ENCODE measurements at regions not wholly inside any gene's neighbourhood (a gene's known extent, or its start where the extent isn't known, plus 50 kb on each side); places are given as distances from the start of the nearest gene placed in this dataset.

- H3K27ac Mint-ChIP-seq: no peak overlapping the region
- H3K27me3 Mint-ChIP-seq: peaks cover 4 to 8% of the 10 kb centered on the region in 2 donors
- H3K36me3 Mint-ChIP-seq: no peaks in the 10 kb centered on the region
- H3K4me1 Mint-ChIP-seq (ENCODE audit: low read depth in 2 of 2): no peaks in the 10 kb centered on the region
- peaks cover 3% of the 10 kb centered on the region for H3K9me3 Mint-ChIP-seq
- H3K4me3 Mint-ChIP-seq: no peak overlapping the region
- DNase-seq (ENCODE audit: low spot score): no peak
- ATAC-seq: no peak
Observed at GRCh38 chr7:24026351-24026750, 257.6 kb upstream of the NPY start.

GRCh38 chr7:24029068-24029467, 254.9 kb upstream of the NPY start:
- H3K4me1 Mint-ChIP-seq (ENCODE audit: low read depth in 2 of 2): no peaks in the 10 kb centered on the region
- no peak overlapping the region for H3K4me3 Mint-ChIP-seq
- DNase-seq (ENCODE audit: low spot score) (no peak), ATAC-seq (no peak)
- no peaks in the 10 kb centered on the region for H3K36me3 Mint-ChIP-seq
- H3K27ac Mint-ChIP-seq: no peak overlapping the region
- peaks cover 4 to 8% of the 10 kb centered on the region in 2 donors for H3K27me3 Mint-ChIP-seq
- H3K9me3 Mint-ChIP-seq: peaks cover 3% of the 10 kb centered on the region

- peaks cover 2% of the 10 kb centered on the region for H3K9me3 Mint-ChIP-seq
- peaks cover 5% of the 10 kb centered on the region in 2 donors for H3K4me1 Mint-ChIP-seq (ENCODE audit: low read depth in 2 of 2)
- H3K27ac Mint-ChIP-seq: no peak overlapping the region
- H3K36me3 Mint-ChIP-seq: no peaks in the 10 kb centered on the region
- DNase-seq (ENCODE audit: low spot score) (no peak), ATAC-seq (no peak)
- no peak overlapping the region for H3K4me3 Mint-ChIP-seq
- no peaks in the 10 kb centered on the region for H3K27me3 Mint-ChIP-seq
Observed at GRCh38 chr7:24034251-24034650, 249.7 kb upstream of the NPY start.

GRCh38 chr7:24035366-24036032, 248.5 kb upstream of the NPY start:
- no peak for DNase-seq (ENCODE audit: low spot score)
- Mint-ChIP-seq H3K9me3 (peaks cover 2% of the 10 kb centered on the region), H3K4me3 (no peak overlapping the region), H3K27me3 (peaks cover 0 to 8% of the 10 kb centered on the region in 2 donors), H3K4me1 (ENCODE audit: low read depth in 2 of 2) (peaks cover 5% of the 10 kb centered on the region in 2 donors), H3K27ac (no peak overlapping the region), H3K36me3 (no peaks in the 10 kb centered on the region)
- no peak for ATAC-seq

- Mint-ChIP-seq H3K9me3 (peaks cover 2% of the 10 kb centered on the region), H3K27me3 (peaks cover 0 to 13% of the 10 kb centered on the region in 2 donors), H3K4me3 (no peak overlapping the region), H3K4me1 (ENCODE audit: low read depth in 2 of 2) (peaks cover 5% of the 10 kb centered on the region in 2 donors), H3K27ac (no peak overlapping the region), H3K36me3 (no peaks in the 10 kb centered on the region)
- no peak for DNase-seq (ENCODE audit: low spot score)
- no peak for ATAC-seq
Observed at GRCh38 chr7:24036033-24036412, 248.0 kb upstream of the NPY start.

- ATAC-seq: no peak
- peaks cover 5% of the 10 kb centered on the region in 2 donors for H3K4me1 Mint-ChIP-seq (ENCODE audit: low read depth in 2 of 2)
- no peak overlapping the region for H3K4me3 Mint-ChIP-seq
- DNase-seq (ENCODE audit: low spot score): no peak
- peaks cover 0 to 15% of the 10 kb centered on the region in 2 donors for H3K27me3 Mint-ChIP-seq
- H3K9me3 Mint-ChIP-seq: peaks cover 2% of the 10 kb centered on the region
- H3K27ac Mint-ChIP-seq: no peak overlapping the region
- H3K36me3 Mint-ChIP-seq: no peaks in the 10 kb centered on the region
Observed at GRCh38 chr7:24038993-24039392, 245.0 kb upstream of the NPY start.

GRCh38 chr7:24039991-24040624, 243.9 kb upstream of the NPY start:
- no peak overlapping the region for H3K4me3 Mint-ChIP-seq
- no peak for DNase-seq (ENCODE audit: low spot score)
- peaks cover 2% of the 10 kb centered on the region for H3K9me3 Mint-ChIP-seq
- peaks cover 5% of the 10 kb centered on the region in 2 donors for H3K4me1 Mint-ChIP-seq (ENCODE audit: low read depth in 2 of 2)
- no peak for ATAC-seq
- no peak overlapping the region for H3K27ac Mint-ChIP-seq
- H3K36me3 Mint-ChIP-seq: no peaks in the 10 kb centered on the region
- peaks cover 3 to 24% of the 10 kb centered on the region in 2 donors for H3K27me3 Mint-ChIP-seq

GRCh38 chr7:24042028-24042427, 242.0 kb upstream of the NPY start:
- peaks cover 3 to 24% of the 10 kb centered on the region in 2 donors for H3K27me3 Mint-ChIP-seq
- ATAC-seq: no peak

GRCh38 chr7:24049296-24049695, 234.7 kb upstream of the NPY start:
- ATAC-seq (no peak), DNase-seq (ENCODE audit: low spot score) (no peak)
- H3K27ac Mint-ChIP-seq: no peak overlapping the region
- H3K36me3 Mint-ChIP-seq: no peaks in the 10 kb centered on the region
- no peak overlapping the region for H3K4me3 Mint-ChIP-seq
- H3K9me3 Mint-ChIP-seq: no peaks in the 10 kb centered on the region
- H3K27me3 Mint-ChIP-seq: peaks cover 20 to 45% of the 10 kb centered on the region in 2 donors
- H3K4me1 Mint-ChIP-seq (ENCODE audit: low read depth in 2 of 2): peaks cover 4 to 8% of the 10 kb centered on the region in 2 donors

More at GRCh38 chr7:24042028-24042427, 242.0 kb upstream of the NPY start:
- Mint-ChIP-seq H3K27ac (no peak overlapping the region), H3K4me3 (no peak overlapping the region), H3K4me1 (ENCODE audit: low read depth in 2 of 2) (no peaks in the 10 kb centered on the region), H3K36me3 (no peaks in the 10 kb centered on the region), H3K9me3 (no peaks in the 10 kb centered on the region)
- no peak for DNase-seq (ENCODE audit: low spot score)

- Mint-ChIP-seq H3K9me3 (no peaks in the 10 kb centered on the region), H3K27ac (no peak overlapping the region), H3K27me3 (peaks cover 20 to 53% of the 10 kb centered on the region in 2 donors), H3K36me3 (no peaks in the 10 kb centered on the region), H3K4me1 (ENCODE audit: low read depth in 2 of 2) (peaks cover 4 to 8% of the 10 kb centered on the region in 2 donors), H3K4me3 (no peak overlapping the region)
- DNase-seq (ENCODE audit: low spot score): no peak
- ATAC-seq: no peak
Observed at GRCh38 chr7:24050991-24051560, 232.9 kb upstream of the NPY start.

GRCh38 chr7:24051651-24052050, 232.3 kb upstream of the NPY start:
- H3K4me3 Mint-ChIP-seq: no peak overlapping the region
- peaks cover 4 to 8% of the 10 kb centered on the region in 2 donors for H3K4me1 Mint-ChIP-seq (ENCODE audit: low read depth in 2 of 2)
- no peak overlapping the region for H3K27ac Mint-ChIP-seq
- H3K9me3 Mint-ChIP-seq: no peaks in the 10 kb centered on the region
- H3K27me3 Mint-ChIP-seq: peaks cover 20 to 55% of the 10 kb centered on the region in 2 donors
- ATAC-seq (no peak), DNase-seq (ENCODE audit: low spot score) (no peak)
- no peaks in the 10 kb centered on the region for H3K36me3 Mint-ChIP-seq

GRCh38 chr7:24052572-24053260, 231.3 kb upstream of the NPY start:
- DNase-seq (ENCODE audit: low spot score): no peak
- no peaks in the 10 kb centered on the region for H3K9me3 Mint-ChIP-seq
- no peak overlapping the region for H3K4me3 Mint-ChIP-seq
- ATAC-seq: no peak
- H3K27ac Mint-ChIP-seq: no peak overlapping the region
- H3K27me3 Mint-ChIP-seq: peaks cover 18 to 51% of the 10 kb centered on the region in 2 donors
- H3K4me1 Mint-ChIP-seq (ENCODE audit: low read depth in 2 of 2): peaks cover 4 to 8% of the 10 kb centered on the region in 2 donors
- H3K36me3 Mint-ChIP-seq: no peaks in the 10 kb centered on the region

GRCh38 chr7:24054236-24054635, 229.8 kb upstream of the NPY start:
- no peak overlapping the region for H3K4me3 Mint-ChIP-seq
- no peak overlapping the region for H3K27ac Mint-ChIP-seq
- no peaks in the 10 kb centered on the region for H3K9me3 Mint-ChIP-seq
- no peak for DNase-seq (ENCODE audit: low spot score)
- H3K4me1 Mint-ChIP-seq (ENCODE audit: low read depth in 2 of 2): peaks cover 4 to 8% of the 10 kb centered on the region in 2 donors
- ATAC-seq: no peak
- H3K36me3 Mint-ChIP-seq: no peaks in the 10 kb centered on the region
- peaks cover 16 to 45% of the 10 kb centered on the region in 2 donors for H3K27me3 Mint-ChIP-seq

- Mint-ChIP-seq H3K36me3 (no peaks in the 10 kb centered on the region), H3K27me3 (peaks cover 13 to 37% of the 10 kb centered on the region in 2 donors), H3K4me3 (no peak overlapping the region), H3K9me3 (no peaks in the 10 kb centered on the region), H3K4me1 (ENCODE audit: low read depth in 2 of 2) (peaks cover 4 to 8% of the 10 kb centered on the region in 2 donors), H3K27ac (no peak overlapping the region)
- DNase-seq (ENCODE audit: low spot score) (no peak), ATAC-seq (no peak)
Observed at GRCh38 chr7:24057243-24057642, 226.7 kb upstream of the NPY start.

All from natural killer cell treated with Interleukin-12 subunit alpha and Interleukin-12 subunit beta and Interleukin-15 and Interleukin-18, amount 100 ng/mL, for 72 hours (primary cell).